SK-N-MC (cell line): ENCODE measurements at regions not wholly inside any gene's neighbourhood (a gene's known extent, or its start where the extent isn't known, plus 50 kb on each side); places are given as distances from the start of the nearest gene placed in this dataset.

Source experiments
- EZH2 ChIP-seq: fragments of 200-600 bp; sonication (generic); IDR thresholded peaks from one replicate; pipeline ENCODE4 v1.6.1; 2017; ENCODE audit warnings: antibody characterized with exemption
- FOXP2 ChIP-seq: optimal IDR thresholded peaks from 2 replicates; pipeline ENCODE3; 2011; ENCODE audit warnings: mild to moderate bottlenecking, moderate library complexity; ENCODE audit not compliant: insufficient read depth; ENCODE audit errors: extremely low read length, control extremely low read depth
- POLR2AphosphoS5 ChIP-seq: IDR thresholded peaks from 2 replicates; pipeline ENCODE4 v1.6.1; 2012; ENCODE audit warnings: mild to moderate bottlenecking, low read depth, low read length, borderline replicate concordance

GRCh38 chr5:56396634-56397033, 163.5 kb upstream of the ANKRD55 start:
- TF ChIP-seq POLR2AphosphoS5 (no peak), EZH2 (no peak), FOXP2 (no peak)
